Uterus (tissue), 2 donors: ENCODE measurements at regions not wholly inside any gene's neighbourhood (a gene's known extent, or its start where the extent isn't known, plus 50 kb on each side); places are given as distances from the start of the nearest gene placed in this dataset.

ENCODE experiments used
- POLR2A ChIP-seq, 2 donors: fragments of 450-650 bp; IDR thresholded peaks; one replicate each; pipeline ENCODE4 v1.6.1; 2016; ENCODE audit warnings: antibody characterized with exemption in 2 of 2, mild to moderate bottlenecking in 1 of 2, moderate library complexity in 1 of 2
- TF ChIP-seq, protein P1 (sequence below), 4 experiments: fragments of 200-600 bp in 2 of 4; fragments of 450-650 bp in 2 of 4; sonication (generic) in 2 of 4; IDR thresholded peaks; one replicate each; pipeline ENCODE4 v1.5.1; 2016 to 2019; ENCODE audit warnings: antibody characterized with exemption in 4 of 4, mild to moderate bottlenecking in 2 of 4, moderate library complexity in 1 of 4

- TF ChIP-seq, protein P1, sequence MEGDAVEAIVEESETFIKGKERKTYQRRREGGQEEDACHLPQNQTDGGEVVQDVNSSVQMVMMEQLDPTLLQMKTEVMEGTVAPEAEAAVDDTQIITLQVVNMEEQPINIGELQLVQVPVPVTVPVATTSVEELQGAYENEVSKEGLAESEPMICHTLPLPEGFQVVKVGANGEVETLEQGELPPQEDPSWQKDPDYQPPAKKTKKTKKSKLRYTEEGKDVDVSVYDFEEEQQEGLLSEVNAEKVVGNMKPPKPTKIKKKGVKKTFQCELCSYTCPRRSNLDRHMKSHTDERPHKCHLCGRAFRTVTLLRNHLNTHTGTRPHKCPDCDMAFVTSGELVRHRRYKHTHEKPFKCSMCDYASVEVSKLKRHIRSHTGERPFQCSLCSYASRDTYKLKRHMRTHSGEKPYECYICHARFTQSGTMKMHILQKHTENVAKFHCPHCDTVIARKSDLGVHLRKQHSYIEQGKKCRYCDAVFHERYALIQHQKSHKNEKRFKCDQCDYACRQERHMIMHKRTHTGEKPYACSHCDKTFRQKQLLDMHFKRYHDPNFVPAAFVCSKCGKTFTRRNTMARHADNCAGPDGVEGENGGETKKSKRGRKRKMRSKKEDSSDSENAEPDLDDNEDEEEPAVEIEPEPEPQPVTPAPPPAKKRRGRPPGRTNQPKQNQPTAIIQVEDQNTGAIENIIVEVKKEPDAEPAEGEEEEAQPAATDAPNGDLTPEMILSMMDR (IDR thresholded peaks at IDR 0.05), result no peak
- no peak for TF ChIP-seq POLR2A (IDR thresholded peaks at IDR 0.05)
These were observed 1045.6 kb downstream of the BCL11B start for GRCh38 chr14:98226411-98226810.
